ENCODE measurements at regions not wholly inside any gene's neighbourhood (a gene's known extent, or its start where the extent isn't known, plus 50 kb on each side); places are given as distances from the start of the nearest gene placed in this dataset.

- no peak overlapping the region for H3K9ac ChIP-seq (ENCODE audit: low read depth, low read length)
- no peaks in the 10 kb centered on the region for H3K27me3 ChIP-seq (ENCODE audit: control insufficient read depth, insufficient read depth, low read length)
- H3K4me1 ChIP-seq (ENCODE audit: control insufficient read depth, insufficient read depth, low read length): peaks cover 10% of the 10 kb centered on the region
- no peaks in the 10 kb centered on the region for H3K36me3 ChIP-seq (ENCODE audit: control insufficient read depth, insufficient read depth, low read length)
- H3K4me3 ChIP-seq (ENCODE audit: low read depth, low read length): no peak overlapping the region
- H3K9me3 ChIP-seq (ENCODE audit: control insufficient read depth, insufficient read depth, low read length): no peaks in the 10 kb centered on the region
Observed at GRCh38 chr6:100266494-100267401, 198.0 kb downstream of the SIM1 start.

GRCh38 chr6:100262086-100262485 is 202.6 kb downstream of the SIM1 start:
- no peaks in the 10 kb centered on the region for H3K4me1 ChIP-seq (ENCODE audit: control insufficient read depth, insufficient read depth, low read length)
- H3K4me3 ChIP-seq (ENCODE audit: low read depth, low read length): no peak overlapping the region
- no peak overlapping the region for H3K9ac ChIP-seq (ENCODE audit: low read depth, low read length)
- H3K27me3 ChIP-seq (ENCODE audit: control insufficient read depth, insufficient read depth, low read length): no peaks in the 10 kb centered on the region
- H3K36me3 ChIP-seq (ENCODE audit: control insufficient read depth, insufficient read depth, low read length): no peaks in the 10 kb centered on the region
- no peaks in the 10 kb centered on the region for H3K9me3 ChIP-seq (ENCODE audit: control insufficient read depth, insufficient read depth, low read length)

DNA sequence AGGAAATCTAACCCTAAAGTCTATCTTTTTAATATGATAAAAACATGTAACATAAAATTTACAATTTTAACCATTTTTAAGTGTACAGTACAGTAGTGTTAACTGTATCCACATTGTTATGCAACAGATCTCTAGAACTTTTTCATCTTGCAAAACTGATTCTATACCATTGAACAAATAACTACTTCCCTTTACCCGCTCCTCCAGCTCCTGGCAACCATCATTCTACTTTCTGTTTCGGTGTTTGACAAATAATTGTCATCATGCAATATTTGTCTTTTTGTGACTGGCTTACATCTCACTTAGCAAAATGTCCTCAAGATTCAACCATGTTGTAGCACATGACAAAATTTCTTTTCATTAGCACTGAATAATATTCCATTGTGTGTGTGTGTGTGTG is 203.2 kb downstream of the SIM1 start:
- no peak overlapping the region for H3K9ac ChIP-seq (ENCODE audit: low read depth, low read length)
- H3K4me3 ChIP-seq (ENCODE audit: low read depth, low read length): no peak overlapping the region
- no peaks in the 10 kb centered on the region for H3K36me3 ChIP-seq (ENCODE audit: control insufficient read depth, insufficient read depth, low read length)
- H3K27me3 ChIP-seq (ENCODE audit: control insufficient read depth, insufficient read depth, low read length): no peaks in the 10 kb centered on the region
- no peaks in the 10 kb centered on the region for H3K4me1 ChIP-seq (ENCODE audit: control insufficient read depth, insufficient read depth, low read length)
- no peaks in the 10 kb centered on the region for H3K9me3 ChIP-seq (ENCODE audit: control insufficient read depth, insufficient read depth, low read length)

DNA sequence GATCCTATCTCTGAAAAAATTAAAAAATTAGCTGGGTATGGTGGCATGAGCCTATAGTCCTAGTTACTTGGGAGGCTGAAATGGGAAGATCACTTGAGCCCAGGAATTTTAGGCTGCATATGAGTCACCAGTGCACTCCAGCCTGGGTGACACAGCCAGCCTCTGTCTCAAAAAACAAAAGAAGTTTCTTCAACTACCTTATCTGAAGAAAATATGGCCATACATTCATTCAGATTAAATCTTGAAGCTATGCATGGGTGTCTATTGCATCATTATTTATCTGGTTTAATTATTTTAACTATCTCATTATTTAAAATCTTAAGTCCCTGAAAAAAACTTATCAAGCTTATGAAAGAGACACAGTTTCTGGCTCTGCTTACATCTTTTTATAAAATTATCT is 204.1 kb downstream of the SIM1 start:
- Histone ChIP-seq H3K4me1 (ENCODE audit: control insufficient read depth, insufficient read depth, low read length) (no peaks in the 10 kb centered on the region), H3K9ac (ENCODE audit: low read depth, low read length) (no peak overlapping the region), H3K36me3 (ENCODE audit: control insufficient read depth, insufficient read depth, low read length) (no peaks in the 10 kb centered on the region), H3K9me3 (ENCODE audit: control insufficient read depth, insufficient read depth, low read length) (no peaks in the 10 kb centered on the region), H3K4me3 (ENCODE audit: low read depth, low read length) (no peak overlapping the region), H3K27me3 (ENCODE audit: control insufficient read depth, insufficient read depth, low read length) (no peaks in the 10 kb centered on the region)

DNA sequence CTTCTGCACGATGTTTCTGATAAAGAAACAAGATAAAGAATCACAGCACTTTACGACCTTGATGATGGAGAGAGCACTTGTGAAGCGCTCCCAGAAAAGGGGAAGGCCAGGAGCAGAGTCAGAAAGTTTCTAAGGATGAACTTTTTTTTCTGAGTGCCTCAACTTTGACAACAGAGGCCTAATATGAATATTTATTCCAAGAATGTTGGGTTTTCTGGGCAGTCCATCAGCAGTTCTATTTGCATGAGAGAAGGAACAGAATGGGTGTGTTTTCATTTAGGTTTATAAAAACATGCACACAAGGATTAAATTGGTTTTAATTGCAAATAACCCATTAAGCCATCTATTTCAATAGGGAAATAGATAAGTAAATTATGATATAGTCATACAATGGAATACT is 204.9 kb downstream of the SIM1 start:
- no peak overlapping the region for H3K4me3 ChIP-seq (ENCODE audit: low read depth, low read length)
- no peaks in the 10 kb centered on the region for H3K9me3 ChIP-seq (ENCODE audit: control insufficient read depth, insufficient read depth, low read length)
- no peak overlapping the region for H3K9ac ChIP-seq (ENCODE audit: low read depth, low read length)
- no peaks in the 10 kb centered on the region for H3K27me3 ChIP-seq (ENCODE audit: control insufficient read depth, insufficient read depth, low read length)
- H3K4me1 ChIP-seq (ENCODE audit: control insufficient read depth, insufficient read depth, low read length): no peaks in the 10 kb centered on the region
- H3K36me3 ChIP-seq (ENCODE audit: control insufficient read depth, insufficient read depth, low read length): no peaks in the 10 kb centered on the region

DNA sequence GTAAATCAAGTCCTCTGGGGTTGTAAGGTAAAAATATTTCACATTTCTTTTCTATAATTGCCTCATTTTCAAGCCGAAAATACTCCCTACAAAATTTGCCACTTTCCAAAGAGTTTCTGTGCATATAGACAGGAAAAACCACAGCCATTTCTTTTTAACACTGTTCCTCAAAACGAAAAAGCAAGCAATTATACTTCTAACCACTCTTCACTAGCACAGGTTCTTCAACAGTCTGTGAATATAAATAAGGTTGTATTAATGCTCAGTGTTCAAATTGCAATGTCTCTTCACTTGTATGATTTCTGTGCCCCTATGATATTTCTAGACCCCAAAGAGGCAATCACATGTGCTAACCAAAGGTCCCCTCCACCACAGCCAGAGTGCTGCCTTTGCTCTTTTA is 206.0 kb downstream of the SIM1 start:
- Histone ChIP-seq H3K27me3 (ENCODE audit: control insufficient read depth, insufficient read depth, low read length) (no peaks in the 10 kb centered on the region), H3K36me3 (ENCODE audit: control insufficient read depth, insufficient read depth, low read length) (no peaks in the 10 kb centered on the region), H3K4me3 (ENCODE audit: low read depth, low read length) (no peak overlapping the region), H3K9me3 (ENCODE audit: control insufficient read depth, insufficient read depth, low read length) (no peaks in the 10 kb centered on the region), H3K4me1 (ENCODE audit: control insufficient read depth, insufficient read depth, low read length) (no peaks in the 10 kb centered on the region), H3K9ac (ENCODE audit: low read depth, low read length) (no peak overlapping the region)

DNA sequence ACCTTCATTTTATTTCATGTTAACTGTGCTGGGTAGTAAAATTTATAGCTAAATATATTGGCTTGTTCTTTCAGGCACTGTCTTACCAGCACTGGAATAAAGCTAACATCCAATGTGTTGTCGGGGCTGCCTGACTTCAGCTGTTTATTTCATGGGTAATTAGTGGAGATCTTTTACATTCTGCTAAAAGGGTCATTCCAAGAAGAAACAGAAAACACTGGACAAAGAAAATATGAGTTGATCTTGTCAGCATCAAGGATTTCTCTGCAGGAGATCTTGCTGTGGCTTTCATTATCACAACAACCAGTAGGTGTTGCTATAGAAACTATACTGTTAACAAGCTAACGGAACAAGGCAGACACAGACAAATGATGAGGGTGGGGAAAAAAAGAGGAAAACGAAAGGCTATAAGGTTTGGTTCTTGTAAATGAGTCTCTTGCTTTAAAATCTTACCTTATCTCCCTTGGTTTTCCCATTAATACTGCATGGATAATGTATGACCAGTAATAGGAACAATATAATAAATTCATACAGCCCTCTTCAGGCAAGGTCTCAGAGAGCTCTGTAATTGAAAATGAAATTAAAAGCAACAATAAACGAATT is 206.8 kb downstream of the SIM1 start:
- Histone ChIP-seq H3K36me3 (ENCODE audit: control insufficient read depth, insufficient read depth, low read length) (no peaks in the 10 kb centered on the region), H3K4me3 (ENCODE audit: low read depth, low read length) (no peak overlapping the region), H3K4me1 (ENCODE audit: control insufficient read depth, insufficient read depth, low read length) (no peaks in the 10 kb centered on the region), H3K27me3 (ENCODE audit: control insufficient read depth, insufficient read depth, low read length) (no peaks in the 10 kb centered on the region), H3K9ac (ENCODE audit: low read depth, low read length) (no peak overlapping the region), H3K9me3 (ENCODE audit: control insufficient read depth, insufficient read depth, low read length) (no peaks in the 10 kb centered on the region)

DNA sequence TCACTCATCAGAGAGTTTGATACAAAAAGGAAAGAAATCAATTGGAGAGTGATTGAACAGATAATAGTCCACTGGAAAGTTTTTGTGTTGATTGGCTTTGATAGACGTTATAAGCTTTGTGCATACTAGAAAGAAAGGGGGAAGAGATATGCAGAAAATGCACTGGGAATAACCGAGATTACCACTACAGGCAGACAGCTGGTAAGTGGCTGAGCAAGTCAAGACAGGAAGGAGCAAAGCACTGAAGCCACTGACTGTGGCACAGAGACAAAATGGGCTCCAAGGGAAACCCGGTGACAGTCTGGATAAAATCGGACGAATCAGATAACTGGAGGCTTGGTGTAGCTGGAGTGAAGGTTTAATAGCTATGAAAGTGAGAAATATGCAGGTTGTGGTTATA is 209.0 kb downstream of the SIM1 start:
- no peaks in the 10 kb centered on the region for H3K27me3 ChIP-seq (ENCODE audit: control insufficient read depth, insufficient read depth, low read length)
- no peaks in the 10 kb centered on the region for H3K9me3 ChIP-seq (ENCODE audit: control insufficient read depth, insufficient read depth, low read length)
- H3K9ac ChIP-seq (ENCODE audit: low read depth, low read length): no peak overlapping the region
- no peak overlapping the region for H3K4me3 ChIP-seq (ENCODE audit: low read depth, low read length)
- no peaks in the 10 kb centered on the region for H3K4me1 ChIP-seq (ENCODE audit: control insufficient read depth, insufficient read depth, low read length)
- no peaks in the 10 kb centered on the region for H3K36me3 ChIP-seq (ENCODE audit: control insufficient read depth, insufficient read depth, low read length)

DNA sequence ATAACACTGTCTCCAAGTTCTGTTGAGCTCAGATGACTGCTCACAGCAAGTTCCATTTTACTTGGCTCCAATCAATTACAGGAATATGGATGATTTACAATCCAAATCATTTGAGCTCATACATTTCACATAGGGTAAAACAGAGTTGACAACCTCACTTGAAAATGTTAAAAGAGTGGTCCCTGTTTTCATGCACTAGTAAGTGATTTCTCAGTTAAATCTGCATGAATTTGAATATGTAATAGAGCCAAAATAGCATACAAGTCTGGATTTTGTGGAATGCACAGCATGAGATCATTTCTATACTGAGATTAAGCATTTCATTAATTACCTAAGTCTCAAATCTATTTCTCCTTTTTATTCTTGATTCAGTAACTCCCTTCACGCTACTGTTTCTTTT is 217.6 kb downstream of the SIM1 start:
- Histone ChIP-seq H3K4me1 (ENCODE audit: control insufficient read depth, insufficient read depth, low read length) (no peaks in the 10 kb centered on the region), H3K9me3 (ENCODE audit: control insufficient read depth, insufficient read depth, low read length) (no peaks in the 10 kb centered on the region), H3K4me3 (ENCODE audit: low read depth, low read length) (no peak overlapping the region)

DNA sequence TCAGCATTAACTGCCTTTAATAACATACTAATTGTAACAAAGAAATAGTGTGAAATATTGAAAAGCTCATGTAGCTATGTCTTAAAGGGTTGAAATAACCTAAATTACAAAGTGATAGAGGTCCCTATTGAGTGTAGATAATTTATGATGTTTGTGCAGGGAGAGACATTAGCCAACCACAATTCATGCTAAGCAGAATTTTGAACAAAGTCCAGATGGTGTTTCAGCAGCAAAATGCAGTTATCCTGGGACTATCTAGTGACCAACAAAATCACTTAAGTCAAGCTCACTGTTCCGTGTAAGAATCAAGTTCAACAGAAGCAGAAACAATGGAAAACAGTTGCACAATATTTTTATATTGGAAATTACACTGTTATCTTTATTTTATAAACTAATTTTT is 218.5 kb downstream of the SIM1 start:
- Histone ChIP-seq H3K9me3 (ENCODE audit: control insufficient read depth, insufficient read depth, low read length) (no peaks in the 10 kb centered on the region), H3K9ac (ENCODE audit: low read depth, low read length) (no peak overlapping the region), H3K36me3 (ENCODE audit: control insufficient read depth, insufficient read depth, low read length) (no peaks in the 10 kb centered on the region), H3K27me3 (ENCODE audit: control insufficient read depth, insufficient read depth, low read length) (no peaks in the 10 kb centered on the region), H3K4me1 (ENCODE audit: control insufficient read depth, insufficient read depth, low read length) (no peaks in the 10 kb centered on the region), H3K4me3 (ENCODE audit: low read depth, low read length) (no peak overlapping the region)

More for the DNA sequence above, 217.6 kb downstream of the SIM1 start:
- Histone ChIP-seq H3K27me3 (ENCODE audit: control insufficient read depth, insufficient read depth, low read length) (no peaks in the 10 kb centered on the region), H3K36me3 (ENCODE audit: control insufficient read depth, insufficient read depth, low read length) (no peaks in the 10 kb centered on the region), H3K9ac (ENCODE audit: low read depth, low read length) (no peak overlapping the region)

DNA sequence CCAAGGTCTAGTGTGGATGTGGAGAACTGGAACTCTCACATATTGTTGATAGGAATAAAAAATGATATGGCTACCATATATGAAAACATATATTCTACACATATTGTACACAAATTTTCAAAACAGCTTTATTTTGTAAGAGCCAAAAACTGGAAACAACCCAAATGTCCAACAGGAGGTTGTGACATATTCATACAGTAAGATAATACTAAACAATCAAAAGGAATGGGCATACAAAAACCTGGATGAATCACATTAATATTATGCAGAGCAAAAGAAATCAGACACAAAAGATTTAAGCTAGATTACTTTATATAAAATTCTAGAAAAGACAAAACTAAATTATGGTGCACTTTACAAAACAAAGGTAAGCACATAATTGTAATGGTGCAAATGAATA is 223.9 kb downstream of the SIM1 start:
- no peak overlapping the region for H3K4me3 ChIP-seq (ENCODE audit: low read depth, low read length)
- no peak overlapping the region for H3K9ac ChIP-seq (ENCODE audit: low read depth, low read length)
- no peaks in the 10 kb centered on the region for H3K27me3 ChIP-seq (ENCODE audit: control insufficient read depth, insufficient read depth, low read length)
- H3K4me1 ChIP-seq (ENCODE audit: control insufficient read depth, insufficient read depth, low read length): peaks cover 4% of the 10 kb centered on the region
- H3K36me3 ChIP-seq (ENCODE audit: control insufficient read depth, insufficient read depth, low read length): no peaks in the 10 kb centered on the region
- no peaks in the 10 kb centered on the region for H3K9me3 ChIP-seq (ENCODE audit: control insufficient read depth, insufficient read depth, low read length)

DNA sequence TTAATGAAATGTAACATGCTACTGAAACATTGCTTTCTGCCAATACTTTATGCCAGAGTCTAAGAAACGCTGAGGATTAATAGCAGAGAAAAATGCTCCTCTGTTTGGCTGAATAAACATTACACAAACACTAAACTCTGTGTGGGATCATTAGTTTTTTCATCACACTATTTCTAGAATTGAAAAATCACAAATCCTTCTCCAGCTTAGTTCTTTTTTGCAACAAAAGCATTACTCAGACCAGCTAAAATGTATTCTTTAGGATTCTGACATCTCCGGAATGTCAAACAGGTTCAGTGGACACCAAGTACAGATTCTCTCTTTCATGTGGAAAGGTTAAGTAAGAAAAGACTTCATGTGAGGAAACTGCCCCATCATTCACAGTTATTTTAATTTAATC is 226.9 kb downstream of the SIM1 start:
- Histone ChIP-seq H3K4me3 (ENCODE audit: low read depth, low read length) (no peak overlapping the region), H3K36me3 (ENCODE audit: control insufficient read depth, insufficient read depth, low read length) (no peaks in the 10 kb centered on the region), H3K9ac (ENCODE audit: low read depth, low read length) (no peak overlapping the region), H3K27me3 (ENCODE audit: control insufficient read depth, insufficient read depth, low read length) (no peaks in the 10 kb centered on the region), H3K4me1 (ENCODE audit: control insufficient read depth, insufficient read depth, low read length) (peaks cover 4% of the 10 kb centered on the region), H3K9me3 (ENCODE audit: control insufficient read depth, insufficient read depth, low read length) (no peaks in the 10 kb centered on the region)
